HCT116 (cell line): ENCODE measurements at regions not wholly inside any gene's neighbourhood (a gene's known extent, or its start where the extent isn't known, plus 50 kb on each side); places are given as distances from the start of the nearest gene placed in this dataset.

Experiments used
- ATAC-seq: fragments of 200-7000 bp; cut with Tn5 transposase; 2 replicates; pipeline ENCODE4 v1.9.1; 2020; ENCODE audit warnings: mild to moderate bottlenecking, moderate library complexity
- BruUV-seq: library from RNA; stranded (reverse); fragments of 400-500 nt; replicated peaks from 2 replicates; lab custom pipeline; 2021; lab: Mats Ljungman, UMichigan
- CTCF ChIA-PET: fragments of 300-600 bp; sonication (Branson Sonifier 250); formaldehyde crosslinking; loops from one replicate; lab custom pipeline; 2021; ENCODE audit warnings: antibody characterized with exemption; lab: Charles Lee
- POLR2A ChIA-PET: fragments of 300-600, 350-600 bp; sonication (Branson Sonifier 250); formaldehyde crosslinking; loops from one replicate; lab custom pipeline; 2021; ENCODE audit warnings: antibody characterized with exemption; lab: Charles Lee
- RAD21 ChIA-PET, 2 experiments: fragments of 300-600 bp; sonication (Branson Sonifier 250); formaldehyde crosslinking; loops; one replicate each; lab custom pipeline; 2023; ENCODE audit warnings: low total read pairs in 2 of 2; ENCODE audit not compliant: uncharacterized antibody in 2 of 2, unreplicated experiment in 2 of 2, low non-redundant PET in 1 of 2; lab: Charles Lee
- DNase-seq: peaks from one replicate; pipeline ENCODE4 v3.0.0-alpha.2; 2010; ENCODE audit warnings: low read depth, low spot score
- H2AFZ ChIP-seq: fragments of 200-600 bp; shearing (Covaris generic), sonication (generic); 2 replicates; pipeline ENCODE4 v1.6.1; 2017; ENCODE audit warnings: low read depth, mixed run types, mixed read lengths, antibody characterized with exemption, low read length; ENCODE audit not compliant: poor library complexity, severe bottlenecking
- H3K27ac ChIP-seq: 2 replicates; pipeline ENCODE4 v1.5.1; 2012; ENCODE audit warnings: low read depth, low read length
- H3K27me3 ChIP-seq: fragments of 200-600 bp; sonication (generic); 2 replicates; pipeline ENCODE4 v1.6.1; 2016; ENCODE audit warnings: mixed run types, low read length, mixed read lengths; ENCODE audit not compliant: insufficient read depth
- H3K36me3 ChIP-seq, 2 experiments: fragments of 200-500 bp in 1 of 2; fragments of 200-600 bp in 1 of 2; sonication (Bioruptor generic) in 1 of 2; sonication (generic) in 1 of 2; 2 replicates each; pipeline versions ENCODE4 v1.5.1 to v1.6.1; 2014 to 2016; ENCODE audit warnings: low read length in 2 of 2, inconsistent platforms in 1 of 2, mixed read lengths in 1 of 2, mixed run types in 1 of 2; ENCODE audit not compliant: insufficient read depth in 2 of 2, control insufficient read depth in 1 of 2
- H3K4me1 ChIP-seq, 2 experiments: fragments of 200-600 bp in 1 of 2; sonication (generic) in 1 of 2; 2 replicates each; pipeline versions ENCODE4 v1.5.1 to v1.6.1; 2012 to 2017; ENCODE audit warnings: low read length in 2 of 2, inconsistent platforms in 1 of 2, mild to moderate bottlenecking in 1 of 2, mixed read lengths in 1 of 2, mixed run types in 1 of 2, moderate library complexity in 1 of 2; ENCODE audit not compliant: insufficient read depth in 2 of 2, control insufficient read depth in 1 of 2
- H3K4me2 ChIP-seq: fragments of 200-600 bp; sonication (generic); 2 replicates; pipeline ENCODE4 v1.6.1; 2017; ENCODE audit warnings: mixed run types, low read length, mixed read lengths
- H3K4me3 ChIP-seq, 2 experiments: fragments of 200-600 bp in 1 of 2; sonication (generic) in 1 of 2; replicated peaks in 1 of 2; 2 replicates each; pipeline ENCODE4 v1.5.1; 2011 to 2016; ENCODE audit warnings: low read length in 2 of 2, control low read depth in 1 of 2, low read depth in 1 of 2, mild to moderate bottlenecking in 1 of 2, mixed read lengths in 1 of 2, mixed run types in 1 of 2
- H3K79me2 ChIP-seq: fragments of 200-600 bp; sonication (generic); 2 replicates; pipeline ENCODE4 v1.6.1; 2017; ENCODE audit warnings: mild to moderate bottlenecking, mixed run types, low read length, moderate library complexity, mixed read lengths; ENCODE audit not compliant: insufficient read depth
- H3K9ac ChIP-seq: fragments of 200-600 bp; sonication (generic); 2 replicates; pipeline ENCODE4 v1.6.1; 2016; ENCODE audit warnings: low read length, mixed read lengths
- H3K9me2 ChIP-seq: fragments of 200-600 bp; sonication (generic), shearing (Covaris generic); 2 replicates; pipeline ENCODE4 v1.6.1; 2017; ENCODE audit warnings: mixed run types, mild to moderate bottlenecking, moderate library complexity; ENCODE audit not compliant: insufficient read depth
- H3K9me3 ChIP-seq, 2 experiments: fragments of 200-500 bp in 1 of 2; fragments of 200-600 bp in 1 of 2; sonication (Bioruptor generic) in 1 of 2; sonication (generic) in 1 of 2; 2 replicates each; pipeline ENCODE4 v1.6.1; 2014 to 2017; ENCODE audit warnings: low read length in 2 of 2, mixed read lengths in 2 of 2, inconsistent platforms in 1 of 2, low read depth in 1 of 2, mild to moderate bottlenecking in 1 of 2, mixed run types in 1 of 2, moderate library complexity in 1 of 2; ENCODE audit not compliant: control insufficient read depth in 1 of 2, insufficient read depth in 1 of 2
- H4K20me1 ChIP-seq: fragments of 200-600 bp; sonication (generic), shearing (Covaris generic); 2 replicates; pipeline ENCODE4 v1.6.1; 2017; ENCODE audit warnings: mixed run types, mild to moderate bottlenecking, moderate library complexity; ENCODE audit not compliant: insufficient read depth
- EGR1 ChIP-seq: IDR thresholded peaks from 2 replicates; pipeline ENCODE4 v1.6.1; 2012; ENCODE audit warnings: low read depth
- EZH2phosphoT487 ChIP-seq: fragments of 200-600 bp; IDR thresholded peaks from 2 replicates; pipeline ENCODE4 v1.6.1; 2018; ENCODE audit warnings: antibody characterized with exemption, borderline replicate concordance
- POLR2A ChIP-seq: IDR thresholded peaks from 2 replicates; pipeline ENCODE4 v1.7.0; 2011; ENCODE audit warnings: borderline replicate concordance; ENCODE audit not compliant: insufficient read depth, insufficient read length; ENCODE audit errors: extremely low read depth
- POLR2AphosphoS5 ChIP-seq: IDR thresholded peaks from 2 replicates; pipeline ENCODE4 v1.6.1; 2011; ENCODE audit warnings: mild to moderate bottlenecking, low read depth, low read length, moderate library complexity
- REST ChIP-seq: IDR thresholded peaks from 2 replicates; pipeline ENCODE4 v1.6.1; 2012; ENCODE audit warnings: low read depth
- SIN3A ChIP-seq: IDR thresholded peaks from 2 replicates; pipeline ENCODE4 v1.6.1; 2012; ENCODE audit warnings: low read depth
- SRF ChIP-seq: IDR thresholded peaks from 2 replicates; pipeline ENCODE4 v1.6.1; 2012; ENCODE audit warnings: low read depth
- TCF7L2 ChIP-seq: IDR thresholded peaks from 2 replicates; pipeline ENCODE4 v1.7.0; 2011; ENCODE audit warnings: borderline replicate concordance, inconsistent platforms; ENCODE audit not compliant: insufficient read depth, insufficient read length; ENCODE audit errors: extremely low read depth
- ZFX ChIP-seq: fragments of 450-650 bp; IDR thresholded peaks from 2 replicates; pipeline ENCODE4 v1.6.1; 2017
- intact Hi-C: fragments of 100-400 bp; cut with micrococcal nuclease; formaldehyde crosslinking; loops from 2 replicates; pipeline ENCODE4 v1.10.0; 2022

- Histone ChIP-seq H3K9ac (no peak overlapping the region), H3K79me2 (no peaks in the 10 kb centered on the region), H3K27me3 (no peaks in the 10 kb centered on the region), H3K4me2 (no peak overlapping the region), H3K9me2 (no peaks in the 10 kb centered on the region), H3K9me3 (no peaks in the 10 kb centered on the region), H2AFZ (no peak overlapping the region), H3K27ac (no peak overlapping the region), H3K4me1 (no peaks in the 10 kb centered on the region), H3K4me3 (no peak overlapping the region), H4K20me1 (no peaks in the 10 kb centered on the region), H3K36me3 (no peaks in the 10 kb centered on the region)
- ATAC-seq: no peak
- no TSS peak for BruUV-seq
- no peak for DNase-seq
- intact Hi-C loops: no loop called here
- ChIA-PET RAD21 (no interaction called here), CTCF (no interaction called here), POLR2A (no interaction called here)
- no peak for TF ChIP-seq POLR2AphosphoS5
- TF ChIP-seq SIN3A: no peak
Observed at GRCh38 chr4:147326591-147326990, 154.3 kb upstream of the EDNRA start.

GRCh38 chr4:147327322-147327721 is 153.6 kb upstream of the EDNRA start:
- POLR2A ChIA-PET: no interaction called here
- Histone ChIP-seq H3K79me2 (no peaks in the 10 kb centered on the region), H2AFZ (no peak overlapping the region), H4K20me1 (no peaks in the 10 kb centered on the region), H3K27me3 (no peaks in the 10 kb centered on the region), H3K4me1 (no peaks in the 10 kb centered on the region), H3K4me3 (no peak overlapping the region), H3K9me3 (no peaks in the 10 kb centered on the region), H3K4me2 (no peak overlapping the region), H3K27ac (no peak overlapping the region), H3K9me2 (no peaks in the 10 kb centered on the region), H3K9ac (no peak overlapping the region), H3K36me3 (no peaks in the 10 kb centered on the region)
- CTCF ChIA-PET: no interaction called here
- no TSS peak for BruUV-seq
- intact Hi-C loops: no loop called here
- TF ChIP-seq EGR1 (no peak), POLR2AphosphoS5 (no peak), TCF7L2 (no peak), ZFX (no peak), POLR2A (no peak), SRF (no peak), REST (no peak), EZH2phosphoT487 (no peak)
- no peak for ATAC-seq
- no peak for DNase-seq
- RAD21 ChIA-PET: no interaction called here
